HEK293 (cell line): ENCODE measurements at regions not wholly inside any gene's neighbourhood (a gene's known extent, or its start where the extent isn't known, plus 50 kb on each side); places are given as distances from the start of the nearest gene placed in this dataset.

Source experiments
- CTCF ChIA-PET: fragments of 350-600 bp; formaldehyde crosslinking; extraction: SDS; loops from one replicate; lab custom pipeline; 2021; ENCODE audit warnings: antibody characterized with exemption; lab: Yijun Ruan, JAX
- POLR2A ChIA-PET: fragments of 300-600 bp; formaldehyde crosslinking; extraction: SDS; loops from one replicate; lab custom pipeline; 2020; ENCODE audit warnings: antibody characterized with exemption, inconsistent platforms; lab: Yijun Ruan, JAX
- H3K27ac ChIP-seq: fragments of 200-500 bp; sonication (Bioruptor generic); 2 replicates; pipeline ENCODE4 v1.5.1; 2014; ENCODE audit warnings: low read depth, low read length, control low read depth, inconsistent platforms; ENCODE audit errors: extremely low read depth
- H3K36me3 ChIP-seq, 2 experiments: fragments of 200-500 bp in 1 of 2; sonication (Bioruptor generic) in 1 of 2; 1 replicate in 1 of 2; 2 replicates in 1 of 2; pipeline ENCODE4 v1.5.1; 2014 to 2017; ENCODE audit warnings: inconsistent platforms in 2 of 2, low read length in 2 of 2; ENCODE audit not compliant: control insufficient read depth in 2 of 2, insufficient read depth in 1 of 2
- H3K4me1 ChIP-seq: fragments of 200-500 bp; sonication (Bioruptor generic); 2 replicates; pipeline ENCODE4 v1.5.1; 2014; ENCODE audit warnings: mild to moderate bottlenecking, low read length, inconsistent platforms; ENCODE audit not compliant: control insufficient read depth, insufficient read depth
- H3K4me3 ChIP-seq: 2 replicates; pipeline ENCODE4 v1.5.1; 2011; ENCODE audit warnings: low read depth, mild to moderate bottlenecking, control low read depth, low read length, moderate library complexity
- H3K9me3 ChIP-seq: fragments of 200-500 bp; sonication (Bioruptor generic); 2 replicates; pipeline ENCODE4 v1.5.1; 2014; ENCODE audit warnings: low read depth, low read length, inconsistent platforms; ENCODE audit not compliant: control insufficient read depth, insufficient read depth
- MYNN ChIP-seq: fragments of 450-650 bp; formaldehyde crosslinking; IDR thresholded peaks from 2 replicates; pipeline ENCODE4 v1.5.1; 2016; ENCODE audit warnings: missing biosample characterization, missing genetic modification characterization, borderline replicate concordance
- RBAK ChIP-seq: fragments of 450-650 bp; formaldehyde crosslinking; IDR thresholded peaks from 2 replicates; pipeline ENCODE4 v1.5.1; 2016; ENCODE audit warnings: missing biosample characterization, missing genetic modification characterization
- REPIN1 ChIP-seq: fragments of 450-650 bp; formaldehyde crosslinking; IDR thresholded peaks from 2 replicates; pipeline ENCODE4 v1.5.1; 2017; ENCODE audit warnings: missing biosample characterization, missing genetic modification characterization, low read depth
- SCRT2 ChIP-seq: fragments of 450-650 bp; formaldehyde crosslinking; IDR thresholded peaks from 2 replicates; pipeline ENCODE4 v1.5.1; 2016; ENCODE audit warnings: missing biosample characterization, missing genetic modification characterization
- SETDB1 ChIP-seq: IDR thresholded peaks from one replicate; pipeline ENCODE4 v1.6.1; 2017; ENCODE audit warnings: mild to moderate bottlenecking, low read length, moderate library complexity, mixed read lengths; ENCODE audit not compliant: insufficient read length
- SP2 ChIP-seq: fragments of 450-650 bp; formaldehyde crosslinking; IDR thresholded peaks from 2 replicates; pipeline ENCODE4 v1.5.1; 2016; ENCODE audit warnings: missing biosample characterization, missing genetic modification characterization
- ZBTB8A ChIP-seq: fragments of 450-650 bp; formaldehyde crosslinking; IDR thresholded peaks from 2 replicates; pipeline ENCODE4 v1.5.1; 2016; ENCODE audit warnings: missing biosample characterization, missing genetic modification characterization
- ZNF274 ChIP-seq, 2 experiments: fragments of 200-500 bp in 1 of 2; fragments of 450-650 bp in 1 of 2; sonication (Bioruptor generic) in 1 of 2; formaldehyde crosslinking in 1 of 2; IDR thresholded peaks; 2 replicates each; pipeline versions ENCODE4 v1.5.1 to v1.6.1; 2014 to 2016; ENCODE audit warnings: borderline replicate concordance in 1 of 2, inconsistent platforms in 1 of 2, low read length in 1 of 2, missing biosample characterization in 1 of 2, missing genetic modification characterization in 1 of 2
- ZNF341 ChIP-seq: fragments of 450-650 bp; formaldehyde crosslinking; IDR thresholded peaks from 2 replicates; pipeline ENCODE4; 2016; ENCODE audit warnings: low read depth, missing biosample characterization, missing genetic modification characterization
- ZNF350 ChIP-seq: fragments of 450-650 bp; formaldehyde crosslinking; IDR thresholded peaks from 2 replicates; pipeline ENCODE4 v1.5.0; 2017; ENCODE audit warnings: missing biosample characterization, mild to moderate bottlenecking, missing genetic modification characterization
- ZNF398 ChIP-seq: fragments of 450-650 bp; formaldehyde crosslinking; IDR thresholded peaks from 2 replicates; pipeline ENCODE4 v1.5.1; 2017; ENCODE audit warnings: missing biosample characterization, missing genetic modification characterization
- ZNF416 ChIP-seq: fragments of 450-650 bp; formaldehyde crosslinking; IDR thresholded peaks from 2 replicates; pipeline ENCODE4 v1.5.1; 2016; ENCODE audit warnings: missing biosample characterization, missing genetic modification characterization
- ZNF426 ChIP-seq: fragments of 450-650 bp; formaldehyde crosslinking; IDR thresholded peaks from 2 replicates; pipeline ENCODE4 v1.5.1; 2017; ENCODE audit warnings: missing biosample characterization, missing genetic modification characterization, mild to moderate bottlenecking, inconsistent platforms, moderate library complexity
- ZNF514 ChIP-seq: fragments of 450-650 bp; formaldehyde crosslinking; IDR thresholded peaks from 2 replicates; pipeline ENCODE4 v1.5.1; 2016; ENCODE audit warnings: missing biosample characterization, missing genetic modification characterization
- ZNF548 ChIP-seq: fragments of 450-650 bp; formaldehyde crosslinking; IDR thresholded peaks from 2 replicates; pipeline ENCODE4 v1.5.1; 2016; ENCODE audit warnings: missing biosample characterization, missing genetic modification characterization
- ZNF555 ChIP-seq: fragments of 450-650 bp; formaldehyde crosslinking; conservative IDR thresholded peaks from 2 replicates; pipeline ENCODE4 v1.5.1; 2017; ENCODE audit warnings: missing biosample characterization, mild to moderate bottlenecking, missing genetic modification characterization, inconsistent platforms
- ZNF561 ChIP-seq: fragments of 450-650 bp; IDR thresholded peaks from 2 replicates; pipeline ENCODE4 v1.5.1; 2018; ENCODE audit warnings: missing biosample characterization, missing genetic modification characterization, borderline replicate concordance
- ZNF585B ChIP-seq: fragments of 450-650 bp; formaldehyde crosslinking; IDR thresholded peaks from 2 replicates; pipeline ENCODE4 v1.5.1; 2016; ENCODE audit warnings: missing biosample characterization, missing genetic modification characterization
- ZNF658 ChIP-seq: fragments of 450-650 bp; formaldehyde crosslinking; IDR thresholded peaks from 2 replicates; pipeline ENCODE4; 2016; ENCODE audit warnings: missing biosample characterization, missing genetic modification characterization
- ZNF664 ChIP-seq: fragments of 450-650 bp; formaldehyde crosslinking; IDR thresholded peaks from 2 replicates; pipeline ENCODE4 v1.5.1; 2016; ENCODE audit warnings: missing biosample characterization, missing genetic modification characterization
- ZNF76 ChIP-seq: fragments of 450-650 bp; formaldehyde crosslinking; IDR thresholded peaks from 2 replicates; pipeline ENCODE4; 2016; ENCODE audit warnings: low read depth, missing biosample characterization, missing genetic modification characterization, borderline replicate concordance
- TF ChIP-seq, protein P1 (sequence below): fragments of 450-650 bp; formaldehyde crosslinking; IDR thresholded peaks from 2 replicates; pipeline ENCODE4 v1.5.1; 2016; ENCODE audit warnings: missing biosample characterization, missing genetic modification characterization
- TF ChIP-seq, protein P2 (sequence below): fragments of 450-650 bp; formaldehyde crosslinking; IDR thresholded peaks from 2 replicates; pipeline ENCODE4 v1.5.1; 2016; ENCODE audit warnings: missing biosample characterization, missing genetic modification characterization

DNA sequence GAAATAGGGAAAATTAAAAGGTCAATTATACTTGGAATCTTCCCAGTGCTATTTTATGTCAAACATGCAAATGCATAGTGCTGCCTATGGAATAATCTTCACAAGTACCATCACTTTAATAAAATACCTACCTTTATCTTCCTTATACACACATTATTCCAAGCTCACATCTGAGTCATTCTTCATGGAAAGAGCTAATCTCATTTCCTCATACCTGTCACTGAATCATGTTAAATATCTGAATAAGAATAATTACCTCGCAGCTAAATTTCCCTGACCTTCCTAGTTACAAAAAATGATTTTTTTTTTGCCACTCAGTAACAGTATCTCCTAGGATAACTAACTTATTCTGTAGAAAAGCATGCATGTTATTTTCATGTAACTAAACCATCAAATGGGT is 661.4 kb upstream of the HS3ST5 start:
- CTCF ChIA-PET: interaction anchor here (0.5 to 0.7 kb wide), 2 partner anchors 34 to 785 kb away, joined by 3 read pairs; no protein-coding TSS in a partner anchor
- no peak overlapping the region for H3K27ac ChIP-seq

GRCh38 chr6:115001731-115002350 is 659.0 kb upstream of the HS3ST5 start:
- CTCF ChIA-PET: no interaction called here
- H3K4me1 ChIP-seq: no peaks in the 10 kb centered on the region

More for the DNA sequence above, 661.4 kb upstream of the HS3ST5 start:
- no peaks in the 10 kb centered on the region for H3K36me3 ChIP-seq
- TF ChIP-seq ZNF555 (tag by site-specific recombination): no peak
- no peak for TF ChIP-seq ZNF398 (tag by site-specific recombination)
- no peak for TF ChIP-seq ZNF585B (tag by site-specific recombination)
- no peak for TF ChIP-seq ZNF664
- TF ChIP-seq ZNF341 (tag by site-specific recombination): no peak
- TF ChIP-seq, protein P1, sequence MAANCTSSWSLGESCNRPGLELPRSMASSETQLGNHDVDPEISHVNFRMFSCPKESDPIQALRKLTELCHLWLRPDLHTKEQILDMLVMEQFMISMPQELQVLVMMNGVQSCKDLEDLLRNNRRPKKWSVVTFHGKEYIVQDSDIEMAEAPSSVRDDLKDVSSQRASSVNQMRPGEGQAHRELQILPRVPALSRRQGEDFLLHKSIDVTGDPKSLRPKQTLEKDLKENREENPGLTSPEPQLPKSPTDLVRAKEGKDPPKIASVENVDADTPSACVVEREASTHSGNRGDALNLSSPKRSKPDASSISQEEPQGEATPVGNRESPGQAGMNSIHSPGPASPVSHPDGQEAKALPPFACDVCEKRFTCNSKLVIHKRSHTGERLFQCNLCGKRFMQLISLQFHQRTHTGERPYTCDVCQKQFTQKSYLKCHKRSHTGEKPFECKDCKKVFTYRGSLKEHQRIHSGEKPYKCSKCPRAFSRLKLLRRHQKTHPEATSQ (tag by site-specific recombination): no peak
- no peak for TF ChIP-seq ZNF658 (tag by site-specific recombination)
- no peak for TF ChIP-seq ZNF548
- TF ChIP-seq, protein P2, sequence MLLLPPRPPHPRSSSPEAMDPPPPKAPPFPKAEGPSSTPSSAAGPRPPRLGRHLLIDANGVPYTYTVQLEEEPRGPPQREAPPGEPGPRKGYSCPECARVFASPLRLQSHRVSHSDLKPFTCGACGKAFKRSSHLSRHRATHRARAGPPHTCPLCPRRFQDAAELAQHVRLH (tag by site-specific recombination): no peak
- no peak for TF ChIP-seq ZBTB8A
- no peak for TF ChIP-seq MYNN (tag by site-specific recombination)
- no peak for TF ChIP-seq ZNF416 (tag by site-specific recombination)
- TF ChIP-seq ZNF76 (tag by site-specific recombination): no peak
- no peak for TF ChIP-seq ZNF426 (tag by site-specific recombination)
- TF ChIP-seq ZNF514 (tag by site-specific recombination): no peak
- TF ChIP-seq ZNF350 (tag by site-specific recombination): no peak
- no peak for TF ChIP-seq ZNF561
- no peak for TF ChIP-seq SCRT2
- no peak for TF ChIP-seq REPIN1 (tag by site-specific recombination)
- H3K9me3 ChIP-seq: no peaks in the 10 kb centered on the region
- H3K4me3 ChIP-seq: no peak overlapping the region
- no peaks in the 10 kb centered on the region for H3K4me1 ChIP-seq
- POLR2A ChIA-PET: no interaction called here

DNA sequence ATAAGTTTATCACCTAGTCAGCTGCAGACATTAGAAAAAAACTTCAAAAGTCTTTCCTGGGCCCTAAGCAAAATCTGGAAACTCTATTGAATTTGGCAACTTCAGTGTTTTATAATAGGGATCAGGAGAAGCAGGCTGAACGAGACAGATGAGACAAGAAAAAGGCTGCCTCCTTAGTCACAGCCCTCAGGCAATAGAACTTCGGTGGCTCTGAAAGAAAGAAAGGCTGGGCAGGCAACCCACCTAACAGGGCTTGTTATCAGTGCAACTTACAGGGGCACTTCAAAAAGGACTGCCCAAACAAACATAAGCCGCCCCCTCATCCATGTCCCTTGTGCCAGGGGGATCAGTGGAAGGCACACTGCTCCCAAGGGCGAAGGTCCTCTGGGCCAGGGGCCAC is 657.9 kb upstream of the HS3ST5 start:
- H3K9me3 ChIP-seq: no peaks in the 10 kb centered on the region

More at GRCh38 chr6:115001731-115002350, 659.0 kb upstream of the HS3ST5 start:
- H3K27ac ChIP-seq: no peak overlapping the region
- H3K36me3 ChIP-seq: no peaks in the 10 kb centered on the region
- TF ChIP-seq SP2 (tag by site-specific recombination): peak; percentile 51
- no peak for TF ChIP-seq MYNN (tag by site-specific recombination)
- no peak for TF ChIP-seq RBAK (tag by site-specific recombination)
- peak; percentile 23 for TF ChIP-seq SETDB1
- POLR2A ChIA-PET: no interaction called here
- no peak overlapping the region for H3K4me3 ChIP-seq
- H3K9me3 ChIP-seq: no peaks in the 10 kb centered on the region

More for the DNA sequence above, 657.9 kb upstream of the HS3ST5 start:
- ChIA-PET CTCF (no interaction called here), POLR2A (no interaction called here)
- H3K4me1 ChIP-seq: no peaks in the 10 kb centered on the region
- H3K36me3 ChIP-seq: no peaks in the 10 kb centered on the region
- H3K27ac ChIP-seq: no peak overlapping the region
- no peak overlapping the region for H3K4me3 ChIP-seq
- no peak for TF ChIP-seq SP2 (tag by site-specific recombination)
- no peak for TF ChIP-seq ZNF274 (IDR thresholded peaks at IDR 0.05; ENCODE audit: low read length)
- no peak for TF ChIP-seq ZNF274 (tag by site-specific recombination; IDR thresholded peaks at IDR 0.05; ENCODE audit: borderline replicate concordance)
